Stimulated activated CD4-positive, alpha-beta T cell treated with anti-CD3 and anti-CD28 coated beads, Interleukin-12 subunit alpha, Interleukin-12 subunit beta, amount 100 ng/mL, for 24 hours (primary cell): ENCODE measurements at regions not wholly inside any gene's neighbourhood (a gene's known extent, or its start where the extent isn't known, plus 50 kb on each side); places are given as distances from the start of the nearest gene placed in this dataset.
"Not testable (repeated sequence)": the region's sequence is repeated elsewhere in the genome, so short reads cannot be mapped to it uniquely, and the experiment has no call there.

Experiments
- DNase-seq, 2 experiments: peaks; one replicate each; pipeline ENCODE4 v3.0.0-alpha.2; 2020; ENCODE audit warnings: low read depth in 2 of 2

DNA sequence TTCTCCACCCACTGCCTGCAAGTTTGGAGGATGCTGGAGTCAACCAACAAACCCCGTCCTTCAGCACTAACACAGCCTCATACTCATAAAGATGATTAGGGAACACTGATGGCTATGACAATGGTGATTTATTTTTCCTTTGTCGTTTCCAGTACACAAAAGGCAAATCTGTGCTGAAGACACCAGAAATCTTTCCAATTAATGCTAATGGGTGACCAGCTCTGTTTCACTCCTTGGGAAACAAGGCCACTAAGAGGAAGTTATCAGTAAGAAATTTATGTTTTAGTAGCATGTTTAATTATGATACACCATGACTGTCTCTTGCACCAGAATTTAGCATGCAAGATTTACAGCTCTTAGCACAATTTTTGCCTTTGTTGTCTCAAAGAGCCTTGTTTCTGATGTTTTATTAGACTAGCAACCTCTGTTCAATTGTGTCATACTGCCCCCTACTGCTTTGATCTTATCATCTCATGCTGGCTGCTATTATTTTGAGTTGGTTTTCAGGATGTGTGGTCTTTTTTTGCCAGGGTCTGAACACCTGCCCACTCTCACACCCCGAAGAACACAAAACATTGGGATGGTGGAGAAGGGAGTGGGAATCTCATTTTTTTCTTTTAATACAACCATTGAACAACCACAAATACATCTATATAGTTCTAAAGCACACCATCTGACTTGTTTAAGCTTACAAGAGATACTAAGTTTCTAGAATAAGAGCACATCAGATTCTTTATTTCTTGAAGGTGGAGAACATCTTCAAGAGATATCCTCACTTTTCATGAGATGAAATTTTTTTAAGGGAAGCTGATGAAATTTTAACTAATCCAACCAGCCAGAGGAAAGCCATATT, 160.9 kb downstream of the SPTSSA start:
- DNase-seq, result no peak

- no peak for DNase-seq
Observed at GRCh38 chr14:34300330-34300729, 161.7 kb downstream of the SPTSSA start.

DNA sequence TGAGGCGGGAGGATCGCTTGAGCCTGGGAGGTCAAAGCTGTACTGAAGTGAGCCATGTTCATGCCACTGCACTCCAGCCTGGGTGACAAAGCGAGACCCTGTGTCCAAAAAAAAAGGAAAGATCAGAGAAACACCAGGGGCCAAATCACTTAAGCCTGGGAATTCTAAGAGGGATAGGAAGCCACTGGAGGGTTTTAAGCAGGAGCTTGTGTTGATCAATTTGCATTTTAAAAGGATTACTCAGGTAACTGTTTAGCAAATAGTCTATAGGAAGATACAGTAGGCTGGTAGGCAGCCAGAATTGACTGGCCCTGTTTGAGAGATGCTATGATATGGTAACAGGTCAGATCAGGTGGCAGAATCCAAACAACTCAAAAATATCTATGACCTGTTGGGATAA, 162.7 kb downstream of the SPTSSA start:
- no peak for DNase-seq

DNA sequence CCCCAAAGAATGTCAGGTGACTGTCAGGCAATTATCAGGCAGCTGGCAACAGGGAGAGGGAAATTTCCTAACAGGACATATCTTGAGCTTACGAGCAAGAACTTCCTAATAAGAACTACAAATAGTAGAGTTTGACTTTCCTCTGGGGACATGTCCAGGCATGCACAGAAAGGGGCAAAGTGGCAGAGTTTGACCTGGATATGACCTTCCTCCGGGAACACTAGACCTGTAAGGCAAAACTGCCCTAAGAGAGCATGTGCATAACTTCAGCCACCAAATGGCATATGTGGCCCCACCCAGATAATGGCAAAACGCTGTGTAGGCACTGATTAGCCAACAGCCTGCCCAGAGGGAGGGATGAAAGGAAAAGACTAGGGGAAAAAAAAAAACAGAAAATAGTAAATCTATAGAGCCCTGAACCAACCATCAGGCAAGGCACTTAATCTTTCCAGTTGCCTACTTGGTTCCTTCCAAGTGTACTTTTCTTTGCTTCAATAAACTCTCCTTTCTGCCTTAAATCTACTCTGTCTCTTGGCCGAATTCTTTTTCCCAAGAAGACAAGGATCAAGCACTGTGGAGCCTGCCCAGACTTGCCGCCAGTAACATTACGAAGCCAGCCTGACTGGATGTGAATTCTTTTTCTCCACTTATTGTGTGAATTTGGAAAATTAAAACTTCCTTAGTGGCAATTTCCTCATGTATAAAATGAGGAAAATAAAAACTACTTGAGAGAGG, 164.1 kb downstream of the SPTSSA start:
- no peak for DNase-seq

GRCh38 chr14:34283590-34283989, 178.4 kb downstream of the SPTSSA start:
- DNase-seq, result no peak

GRCh38 chr14:34277191-34277590, 184.8 kb downstream of the SPTSSA start:
- DNase-seq, result no peak

DNA sequence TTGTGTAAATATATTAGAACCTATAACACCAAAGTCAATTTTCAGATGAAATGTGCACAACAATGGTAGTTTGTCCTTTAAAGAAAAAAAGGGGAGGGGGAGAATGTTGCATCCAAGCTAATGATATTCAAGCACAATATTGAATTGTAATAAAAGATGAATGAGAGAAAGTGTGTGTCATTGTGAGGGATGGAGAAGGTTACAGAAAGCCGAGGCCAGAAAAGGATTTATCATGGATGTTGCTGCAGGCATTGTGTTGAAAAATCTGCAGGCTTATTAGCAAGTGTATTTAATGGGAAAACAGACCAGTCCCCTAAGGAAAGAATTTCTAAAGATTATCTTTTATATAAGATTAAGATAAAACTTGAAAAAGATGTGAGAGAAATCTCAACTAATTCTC, 186.5 kb downstream of the SPTSSA start:
- no peak for DNase-seq

- DNase-seq, result no peak
Observed at GRCh38 chr14:34275078-34275477, 187.0 kb downstream of the SPTSSA start.

DNA sequence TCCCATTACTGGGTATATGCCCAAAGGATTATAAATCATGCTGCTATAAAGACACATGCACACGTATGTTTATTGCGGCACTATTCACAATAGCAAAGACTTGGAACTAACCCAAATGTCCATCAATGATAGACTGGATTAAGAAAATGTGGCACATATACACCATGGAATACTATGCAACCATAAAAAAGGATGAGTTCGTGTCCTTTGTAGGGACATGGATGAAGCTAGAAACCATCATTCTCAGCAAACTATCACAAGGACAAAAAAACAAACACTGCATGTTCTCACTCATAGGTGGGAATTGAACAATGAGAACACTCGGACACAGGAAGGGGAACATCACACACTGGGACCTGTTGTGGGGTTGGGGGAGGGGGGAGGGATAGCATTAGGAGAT, 188.3 kb downstream of the SPTSSA start:
- not testable (repeated sequence) for DNase-seq

DNA sequence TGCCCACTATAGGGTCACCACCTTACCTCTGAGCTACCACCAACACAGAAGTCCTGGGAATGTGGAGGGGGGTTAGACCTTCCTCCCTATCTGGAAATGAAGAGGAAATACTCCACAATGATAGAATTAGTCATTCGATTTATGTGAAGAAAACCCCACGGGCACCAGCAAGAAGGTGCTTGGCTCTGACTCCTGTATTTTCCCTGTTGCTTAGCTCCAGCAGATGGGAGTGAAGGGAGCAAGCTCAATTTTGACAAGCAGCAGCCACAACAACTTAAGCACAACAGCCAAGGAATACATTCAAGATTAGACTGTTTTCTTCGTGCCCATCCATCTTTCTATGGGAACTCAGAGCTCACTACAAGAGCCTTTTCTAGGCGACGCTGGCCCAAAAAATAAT, 191.7 kb downstream of the SPTSSA start:
- no peak for DNase-seq

GRCh38 chr14:34266344-34266743, 195.7 kb downstream of the SPTSSA start:
- DNase-seq, result no peak

- DNase-seq, result no peak
Observed at GRCh38 chr14:34262127-34262910, 199.7 kb downstream of the SPTSSA start.

- no peak for DNase-seq
Observed at GRCh38 chr14:34259996-34260395, 202.0 kb downstream of the SPTSSA start.

DNA sequence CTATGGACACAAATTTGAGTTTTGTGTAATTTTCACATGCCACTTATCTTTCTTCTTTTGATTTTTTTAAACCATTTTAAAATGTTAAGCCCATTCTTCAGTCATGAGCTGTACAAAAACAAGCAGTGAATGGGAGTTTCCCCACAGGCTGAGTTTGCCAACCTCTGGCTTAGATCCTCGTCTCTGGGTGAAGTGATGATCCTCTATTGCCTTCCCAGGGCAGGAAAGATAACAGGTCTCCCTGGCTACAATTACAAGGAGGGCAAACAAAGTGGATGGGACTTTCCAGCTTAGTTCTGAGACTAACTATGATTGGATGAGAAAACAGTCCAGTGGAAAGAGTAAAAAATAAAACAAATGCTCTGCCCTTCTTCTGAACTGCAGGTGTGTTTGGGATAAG, 203.7 kb downstream of the SPTSSA start:
- DNase-seq, result no peak

- no peak for DNase-seq
Observed at GRCh38 chr14:34257505-34257904, 204.5 kb downstream of the SPTSSA start.

- no peak for DNase-seq
Observed at GRCh38 chr14:34256223-34256622, 205.8 kb downstream of the SPTSSA start.

GRCh38 chr14:34254571-34254970, 207.5 kb downstream of the SPTSSA start:
- no peak for DNase-seq

- DNase-seq, result no peak
Observed at GRCh38 chr14:34254031-34254430, 208.0 kb downstream of the SPTSSA start.

- no peak for DNase-seq
Observed at GRCh38 chr14:34252227-34252626, 209.8 kb downstream of the SPTSSA start.

- DNase-seq, result no peak
Observed at GRCh38 chr14:34251662-34252061, 210.4 kb downstream of the SPTSSA start.

- DNase-seq, result no peak
Observed at GRCh38 chr14:34250959-34251358, 211.1 kb downstream of the SPTSSA start.

- DNase-seq, result no peak
Observed at GRCh38 chr14:34247605-34248004, 214.4 kb downstream of the SPTSSA start.
